LNCaP clone FGC (cell line): ENCODE measurements at regions not wholly inside any gene's neighbourhood (a gene's known extent, or its start where the extent isn't known, plus 50 kb on each side); places are given as distances from the start of the nearest gene placed in this dataset.

ENCODE experiments used
- DNase-seq: peaks from one replicate; pipeline ENCODE4 v3.0.0-alpha.2; 2011; ENCODE audit warnings: low read depth
- H3K4me3 ChIP-seq: 2 replicates; pipeline ENCODE4 v1.5.1; 2011; ENCODE audit warnings: mild to moderate bottlenecking, low read depth, low read length, control low read depth
- TF ChIP-seq, protein P1 (sequence below): IDR thresholded peaks from 2 replicates; pipeline ENCODE4 v1.5.1; 2012; ENCODE audit warnings: mild to moderate bottlenecking; ENCODE audit not compliant: control insufficient read depth, insufficient read depth; ENCODE audit errors: extremely low read depth

GRCh38 chr10:36383349-36383748 is 741.3 kb upstream of the FZD8 start:
- TF ChIP-seq, protein P1, sequence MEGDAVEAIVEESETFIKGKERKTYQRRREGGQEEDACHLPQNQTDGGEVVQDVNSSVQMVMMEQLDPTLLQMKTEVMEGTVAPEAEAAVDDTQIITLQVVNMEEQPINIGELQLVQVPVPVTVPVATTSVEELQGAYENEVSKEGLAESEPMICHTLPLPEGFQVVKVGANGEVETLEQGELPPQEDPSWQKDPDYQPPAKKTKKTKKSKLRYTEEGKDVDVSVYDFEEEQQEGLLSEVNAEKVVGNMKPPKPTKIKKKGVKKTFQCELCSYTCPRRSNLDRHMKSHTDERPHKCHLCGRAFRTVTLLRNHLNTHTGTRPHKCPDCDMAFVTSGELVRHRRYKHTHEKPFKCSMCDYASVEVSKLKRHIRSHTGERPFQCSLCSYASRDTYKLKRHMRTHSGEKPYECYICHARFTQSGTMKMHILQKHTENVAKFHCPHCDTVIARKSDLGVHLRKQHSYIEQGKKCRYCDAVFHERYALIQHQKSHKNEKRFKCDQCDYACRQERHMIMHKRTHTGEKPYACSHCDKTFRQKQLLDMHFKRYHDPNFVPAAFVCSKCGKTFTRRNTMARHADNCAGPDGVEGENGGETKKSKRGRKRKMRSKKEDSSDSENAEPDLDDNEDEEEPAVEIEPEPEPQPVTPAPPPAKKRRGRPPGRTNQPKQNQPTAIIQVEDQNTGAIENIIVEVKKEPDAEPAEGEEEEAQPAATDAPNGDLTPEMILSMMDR: no peak
- H3K4me3 ChIP-seq: no peak overlapping the region
- no peak for DNase-seq

- no peak for DNase-seq
- TF ChIP-seq, protein P1: no peak
- no peak overlapping the region for H3K4me3 ChIP-seq
Measured at GRCh38 chr10:36381748-36382147, 739.7 kb upstream of the FZD8 start.

GRCh38 chr10:36380538-36380937 is 738.4 kb upstream of the FZD8 start:
- no peak overlapping the region for H3K4me3 ChIP-seq
- TF ChIP-seq, protein P1: no peak
- DNase-seq: no peak

GRCh38 chr10:36375107-36375506 is 733.0 kb upstream of the FZD8 start:
- H3K4me3 ChIP-seq: no peak overlapping the region
- DNase-seq: no peak
- TF ChIP-seq, protein P1: no peak

DNA sequence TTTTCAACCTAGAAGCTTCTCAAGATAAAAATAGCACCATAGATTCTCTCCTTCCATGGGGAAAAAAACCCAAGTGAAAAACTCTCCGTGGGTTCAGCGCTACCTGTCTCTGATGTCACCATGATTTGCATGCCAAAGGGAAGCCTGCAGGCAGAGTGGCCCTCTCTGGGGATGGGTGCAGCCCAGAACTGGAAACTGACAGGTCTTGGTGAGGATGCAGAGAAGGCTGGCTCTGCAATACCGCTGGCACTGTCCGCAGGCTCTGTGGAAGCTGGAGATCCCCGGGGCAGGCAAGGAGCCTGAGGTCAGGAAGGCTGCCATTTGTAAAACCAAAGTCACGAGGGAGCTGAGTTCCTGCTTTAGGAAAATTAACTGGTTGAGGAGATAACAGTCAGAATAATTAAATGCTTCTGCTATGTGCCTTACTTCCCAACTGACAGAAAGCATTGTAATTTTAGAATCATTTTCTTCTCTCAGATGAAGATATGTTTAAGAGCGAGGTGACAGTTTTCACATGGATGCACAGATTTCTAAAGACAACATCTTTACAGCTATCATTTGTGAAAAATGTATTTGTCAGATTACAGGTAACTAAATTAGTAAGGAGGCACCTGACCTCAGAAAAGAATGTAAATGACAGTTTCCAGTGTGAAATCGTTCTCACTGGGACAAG is 731.5 kb upstream of the FZD8 start:
- TF ChIP-seq, protein P1: no peak
- DNase-seq: no peak
- H3K4me3 ChIP-seq: no peak overlapping the region

- no peak overlapping the region for H3K4me3 ChIP-seq
- peak; percentile 1 for DNase-seq
- TF ChIP-seq, protein P1: no peak
Measured at GRCh38 chr10:36367362-36367761, 725.3 kb upstream of the FZD8 start.

GRCh38 chr10:36366843-36367242 is 724.7 kb upstream of the FZD8 start:
- DNase-seq: no peak

More at GRCh38 chr10:36366843-36367242, 724.7 kb upstream of the FZD8 start:
- H3K4me3 ChIP-seq: no peak overlapping the region
- TF ChIP-seq, protein P1: no peak
